Brain microvascular endothelial cell (primary cell): ENCODE measurements at regions not wholly inside any gene's neighbourhood (a gene's known extent, or its start where the extent isn't known, plus 50 kb on each side); places are given as distances from the start of the nearest gene placed in this dataset.

Experiments used
- DNase-seq: peaks from one replicate; pipeline ENCODE4 v3.0.0-alpha.2; 2020
- H3K27ac ChIP-seq: fragments of 250-450 bp; sonication (Bioruptor Pico); 2 replicates; pipeline ENCODE4 v1.5.1; 2020; ENCODE audit warnings: mild to moderate bottlenecking, moderate library complexity
- H3K27me3 ChIP-seq: fragments of 250-450 bp; sonication (Bioruptor Pico); replicated peaks from 2 replicates; pipeline ENCODE4 v1.5.1; 2020; ENCODE audit warnings: mild to moderate bottlenecking
- H3K36me3 ChIP-seq: fragments of 250-450 bp; sonication (Bioruptor Pico); replicated peaks from 2 replicates; pipeline ENCODE4 v1.5.1; 2020; ENCODE audit warnings: mild to moderate bottlenecking
- H3K4me3 ChIP-seq: 2 replicates; pipeline ENCODE4 v1.5.1; 2011; ENCODE audit warnings: low read depth, mild to moderate bottlenecking, control low read depth, low read length, moderate library complexity
- in situ Hi-C: cut with HindIII; loops from 2 replicates; pipeline ENCODE4 v1.10.0; 2017; ENCODE audit warnings: low sequenced_read_pairs, low pct_ligation_motif_present
- TF ChIP-seq, protein P1 (sequence below): IDR thresholded peaks from 2 replicates; pipeline ENCODE4 v1.5.1; 2011; ENCODE audit warnings: low read depth, mild to moderate bottlenecking, moderate library complexity, low read length, control low read depth, inconsistent platforms; ENCODE audit errors: missing control alignments

DNA sequence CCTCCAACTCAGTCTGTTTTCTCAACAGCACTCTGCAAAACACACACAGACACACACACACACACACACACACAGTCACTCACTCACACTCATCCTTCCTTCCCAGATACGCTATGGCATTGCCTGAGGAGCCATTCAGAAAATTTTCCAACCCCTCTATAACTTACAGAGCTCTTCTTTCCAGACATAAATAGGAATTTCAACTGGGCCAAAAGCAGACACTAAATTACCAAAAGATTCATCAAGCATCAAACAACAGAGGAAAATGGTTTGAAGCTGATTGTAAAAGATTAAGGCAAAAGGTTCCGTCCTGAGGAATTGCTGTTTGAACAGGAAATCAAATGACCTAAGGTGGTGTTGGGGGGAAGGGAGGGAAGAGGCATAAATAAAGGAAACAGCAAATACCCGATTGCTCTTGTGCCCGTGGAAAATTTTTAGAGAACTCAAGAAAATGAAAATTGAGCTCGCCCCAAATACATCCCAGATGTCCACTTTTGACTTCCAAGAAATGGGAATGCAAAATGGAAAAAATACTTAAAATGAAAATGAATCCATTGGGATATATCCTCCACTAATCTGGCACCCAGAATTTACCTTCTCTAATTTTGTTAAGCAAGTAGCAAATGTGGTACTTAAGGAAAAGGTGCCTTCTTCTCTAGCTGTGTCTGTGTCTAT lies 183.6 kb downstream of the QDPR start:
- H3K36me3 ChIP-seq, result no peaks in the 10 kb centered on the region
- in situ Hi-C loops, result no loop called here
- H3K27ac ChIP-seq, result no peak overlapping the region
- TF ChIP-seq, protein P1, sequence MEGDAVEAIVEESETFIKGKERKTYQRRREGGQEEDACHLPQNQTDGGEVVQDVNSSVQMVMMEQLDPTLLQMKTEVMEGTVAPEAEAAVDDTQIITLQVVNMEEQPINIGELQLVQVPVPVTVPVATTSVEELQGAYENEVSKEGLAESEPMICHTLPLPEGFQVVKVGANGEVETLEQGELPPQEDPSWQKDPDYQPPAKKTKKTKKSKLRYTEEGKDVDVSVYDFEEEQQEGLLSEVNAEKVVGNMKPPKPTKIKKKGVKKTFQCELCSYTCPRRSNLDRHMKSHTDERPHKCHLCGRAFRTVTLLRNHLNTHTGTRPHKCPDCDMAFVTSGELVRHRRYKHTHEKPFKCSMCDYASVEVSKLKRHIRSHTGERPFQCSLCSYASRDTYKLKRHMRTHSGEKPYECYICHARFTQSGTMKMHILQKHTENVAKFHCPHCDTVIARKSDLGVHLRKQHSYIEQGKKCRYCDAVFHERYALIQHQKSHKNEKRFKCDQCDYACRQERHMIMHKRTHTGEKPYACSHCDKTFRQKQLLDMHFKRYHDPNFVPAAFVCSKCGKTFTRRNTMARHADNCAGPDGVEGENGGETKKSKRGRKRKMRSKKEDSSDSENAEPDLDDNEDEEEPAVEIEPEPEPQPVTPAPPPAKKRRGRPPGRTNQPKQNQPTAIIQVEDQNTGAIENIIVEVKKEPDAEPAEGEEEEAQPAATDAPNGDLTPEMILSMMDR, result no peak
- H3K4me3 ChIP-seq, result no peak overlapping the region
- DNase-seq, result no peak
- H3K27me3 ChIP-seq, result no peaks in the 10 kb centered on the region

DNA sequence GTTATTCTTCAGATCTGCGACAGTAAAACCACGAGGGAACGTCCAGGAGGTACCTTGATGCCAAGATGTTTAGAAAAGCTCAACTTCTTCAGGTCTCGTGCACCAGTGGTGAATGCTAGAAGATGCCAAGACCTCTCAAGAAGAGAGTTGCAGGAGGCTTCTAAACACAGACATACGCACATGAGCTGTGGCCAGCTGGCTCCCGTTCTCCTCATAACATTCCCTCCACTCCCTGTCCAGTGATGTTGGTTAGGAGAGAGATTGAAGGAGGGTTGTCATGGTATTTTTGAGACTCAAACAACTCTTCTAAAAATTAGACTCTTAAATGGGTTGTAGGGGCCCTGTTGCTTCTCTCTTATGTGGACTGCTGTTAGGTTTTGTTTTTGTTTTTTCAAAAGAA lies 184.3 kb downstream of the QDPR start:
- H3K27ac ChIP-seq, result no peak overlapping the region
- no peak for DNase-seq
- no peaks in the 10 kb centered on the region for H3K27me3 ChIP-seq
- H3K36me3 ChIP-seq, result no peaks in the 10 kb centered on the region
- TF ChIP-seq, protein P1, result no peak
- in situ Hi-C loops, result no loop called here
- H3K4me3 ChIP-seq, result no peak overlapping the region

DNA sequence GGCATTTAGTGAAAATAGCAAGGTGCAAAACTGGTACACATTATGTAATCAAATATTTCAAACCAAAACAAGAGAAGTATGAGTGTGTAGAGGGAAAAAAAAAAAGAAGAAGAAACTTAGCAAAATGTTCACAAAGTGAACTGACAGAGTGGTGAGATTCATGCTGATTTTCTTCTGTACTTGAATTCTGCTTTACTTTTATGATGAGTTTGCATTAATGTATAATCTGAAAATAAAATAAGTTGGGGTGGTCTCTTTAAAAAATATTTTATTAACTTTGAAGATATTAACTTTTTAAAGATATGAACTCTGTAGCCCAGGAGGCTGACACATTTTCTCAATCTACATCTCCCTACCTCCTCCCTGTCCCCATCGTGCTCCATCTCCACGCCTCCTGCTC lies 185.1 kb downstream of the QDPR start:
- DNase-seq, result no peak
- Histone ChIP-seq H3K27me3 (no peaks in the 10 kb centered on the region), H3K4me3 (no peak overlapping the region), H3K27ac (no peak overlapping the region), H3K36me3 (no peaks in the 10 kb centered on the region)
- TF ChIP-seq, protein P1, result no peak
- in situ Hi-C loops, result no loop called here

DNA sequence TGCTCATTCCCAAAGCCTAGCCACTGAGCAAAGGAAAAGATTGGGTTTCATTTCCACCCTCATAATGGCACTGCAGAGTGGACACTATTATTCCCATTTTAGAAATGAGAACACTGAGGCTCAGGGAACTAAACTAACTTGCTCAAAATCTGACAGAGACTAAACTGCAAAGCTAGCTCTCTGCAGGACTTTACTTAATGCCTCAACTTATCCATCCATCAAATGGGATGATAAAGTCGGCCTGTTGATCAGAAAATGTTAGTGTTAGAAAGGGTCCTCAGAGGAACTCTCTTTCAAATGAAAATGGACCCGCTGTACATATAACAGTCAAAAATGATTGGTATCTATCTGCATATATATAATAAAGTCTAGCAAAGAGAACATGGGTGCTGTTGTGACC lies 186.8 kb downstream of the QDPR start:
- Histone ChIP-seq H3K36me3 (no peaks in the 10 kb centered on the region), H3K27ac (no peak overlapping the region), H3K27me3 (no peaks in the 10 kb centered on the region), H3K4me3 (no peak overlapping the region)
- DNase-seq, result no peak
- in situ Hi-C loops, result no loop called here
- TF ChIP-seq, protein P1, result no peak

DNA sequence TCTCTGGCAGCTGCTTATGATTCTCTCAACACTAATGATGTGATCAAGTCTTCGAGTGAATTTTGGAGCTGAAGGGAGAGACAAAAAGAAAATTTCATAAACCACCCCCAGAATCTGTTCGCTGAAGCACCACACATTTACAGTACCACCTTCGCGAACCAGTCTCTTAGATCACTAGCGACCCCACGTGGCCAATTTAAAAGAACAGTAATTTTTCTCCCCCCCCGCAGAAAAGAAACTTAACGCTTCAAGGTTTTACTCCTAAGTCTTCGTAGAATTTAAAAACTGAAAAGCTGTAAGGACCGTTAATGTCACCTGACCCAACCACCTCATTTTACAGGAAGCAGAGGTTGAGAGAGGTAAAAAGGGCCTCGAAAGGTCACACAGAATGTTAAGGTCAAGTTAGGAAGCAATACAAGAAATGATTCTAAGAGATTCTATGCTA lies 187.5 kb downstream of the QDPR start:
- DNase-seq, result peak; percentile 42
- TF ChIP-seq, protein P1, result peak; percentile 62
- Histone ChIP-seq H3K36me3 (no peaks in the 10 kb centered on the region), H3K27me3 (no peaks in the 10 kb centered on the region), H3K27ac (no peak overlapping the region), H3K4me3 (no peak overlapping the region)
- in situ Hi-C loops, result no loop called here

DNA sequence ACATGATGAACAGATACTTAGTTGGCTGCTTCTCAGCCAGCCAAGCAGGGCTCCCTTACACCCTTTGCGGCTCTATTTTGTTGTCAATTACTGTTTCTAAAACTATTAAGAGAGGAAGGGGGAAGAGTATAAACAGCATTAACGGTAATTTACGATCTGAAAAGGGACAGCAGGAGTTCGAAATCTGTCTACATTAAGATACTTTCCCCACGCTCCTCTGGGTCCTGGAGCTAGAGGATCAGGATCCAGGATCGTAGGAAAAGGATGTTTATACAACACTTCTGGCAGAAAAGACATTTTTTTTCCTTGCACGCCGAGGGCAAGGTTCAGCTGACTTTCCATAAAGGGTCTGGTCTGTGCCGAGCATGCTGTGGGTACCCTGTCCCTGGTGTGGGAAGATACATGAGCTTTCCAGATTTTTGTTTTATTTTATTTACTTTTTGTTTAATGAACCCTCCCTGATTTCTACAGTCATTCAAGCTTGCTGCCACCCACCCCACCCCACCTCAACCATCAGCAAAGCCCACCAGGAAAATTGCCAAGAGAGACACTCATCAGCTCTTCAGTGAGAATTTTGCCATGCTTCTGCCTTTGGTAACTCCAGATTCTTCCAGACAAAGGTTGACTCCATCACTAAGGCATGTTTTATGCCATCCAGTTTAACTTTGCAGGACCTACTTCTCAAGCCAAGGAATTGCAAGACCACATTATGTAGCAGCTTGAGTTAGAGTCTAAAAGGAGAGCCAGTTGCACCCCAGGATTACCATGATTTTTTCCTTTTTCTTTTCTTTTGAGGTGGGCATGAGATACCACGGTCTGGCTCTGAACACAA lies 188.1 kb downstream of the QDPR start:
- in situ Hi-C loops, result no loop called here
- no peak overlapping the region for H3K27ac ChIP-seq
- H3K27me3 ChIP-seq, result no peaks in the 10 kb centered on the region

More for the DNA sequence above, 188.1 kb downstream of the QDPR start:
- TF ChIP-seq, protein P1, result no peak
- DNase-seq, result no peak
- Histone ChIP-seq H3K4me3 (no peak overlapping the region), H3K36me3 (no peaks in the 10 kb centered on the region)
